H9 (cell line): ENCODE measurements at regions not wholly inside any gene's neighbourhood (a gene's known extent, or its start where the extent isn't known, plus 50 kb on each side); places are given as distances from the start of the nearest gene placed in this dataset.

ENCODE experiments used
- DNase-seq: peaks from one replicate; pipeline ENCODE4 v3.0.0-alpha.2; 2017
- H2AFZ ChIP-seq: one replicate; pipeline ENCODE4 v1.6.1; 2013; ENCODE audit warnings: mild to moderate bottlenecking, low read length, control low read depth, moderate library complexity
- H2AK5ac ChIP-seq: 2 replicates; pipeline ENCODE4 v1.6.1; 2013; ENCODE audit warnings: low read length, control low read depth, mixed read lengths; ENCODE audit not compliant: insufficient read length
- H2BK120ac ChIP-seq: one replicate; pipeline ENCODE4 v1.6.1; 2013; ENCODE audit warnings: low read depth, mild to moderate bottlenecking, low read length, control low read depth, inconsistent platforms; ENCODE audit not compliant: poor library complexity, severe bottlenecking
- H2BK12ac ChIP-seq: 2 replicates; pipeline ENCODE4 v1.6.1; 2013; ENCODE audit warnings: low read length, control low read depth, mixed read lengths, low read depth; ENCODE audit not compliant: insufficient read length
- H2BK15ac ChIP-seq: 2 replicates; pipeline ENCODE4 v1.6.1; 2013; ENCODE audit warnings: low read depth, low read length, control low read depth
- H2BK20ac ChIP-seq: one replicate; pipeline ENCODE4 v1.6.1; 2013; ENCODE audit warnings: low read depth, mild to moderate bottlenecking, low read length, control low read depth, inconsistent platforms; ENCODE audit not compliant: poor library complexity, severe bottlenecking
- H2BK5ac ChIP-seq: 2 replicates; pipeline ENCODE4 v1.6.1; 2013; ENCODE audit warnings: low read length, control low read depth, mixed read lengths; ENCODE audit not compliant: insufficient read length
- H3K14ac ChIP-seq: 2 replicates; pipeline ENCODE4 v1.6.1; 2013; ENCODE audit warnings: low read length, control low read depth; ENCODE audit not compliant: insufficient read depth
- H3K18ac ChIP-seq: 2 replicates; pipeline ENCODE4 v1.6.1; 2013; ENCODE audit warnings: low read depth, mild to moderate bottlenecking, mixed read lengths, low read length, control low read depth; ENCODE audit not compliant: insufficient read length
- H3K23ac ChIP-seq: 2 replicates; pipeline ENCODE4 v1.6.1; 2013; ENCODE audit warnings: low read length, control low read depth, mixed read lengths, low read depth; ENCODE audit not compliant: insufficient read length
- H3K23me2 ChIP-seq: 2 replicates; pipeline ENCODE4 v1.6.1; 2013; ENCODE audit warnings: low read depth, mild to moderate bottlenecking, mixed read lengths, low read length, control low read depth; ENCODE audit not compliant: insufficient read length, poor library complexity, severe bottlenecking
- H3K27ac ChIP-seq: 2 replicates; pipeline ENCODE4 v1.5.1; 2013; ENCODE audit warnings: low read length, control low read depth, mixed read lengths, low read depth; ENCODE audit not compliant: insufficient read length
- H3K27me3 ChIP-seq: 2 replicates; pipeline ENCODE4 v1.6.1; 2013; ENCODE audit warnings: low read length, control low read depth, inconsistent platforms; ENCODE audit not compliant: insufficient read depth
- H3K4ac ChIP-seq: 2 replicates; pipeline ENCODE4 v1.6.1; 2013; ENCODE audit warnings: low read depth, mild to moderate bottlenecking, control low read depth, inconsistent platforms, low read length, moderate library complexity
- H3K4me1 ChIP-seq: 2 replicates; pipeline ENCODE4 v1.6.1; 2013; ENCODE audit warnings: low read length, control low read depth, inconsistent platforms; ENCODE audit not compliant: insufficient read depth
- H3K4me2 ChIP-seq: 2 replicates; pipeline ENCODE4 v1.6.1; 2013; ENCODE audit warnings: low read length, control low read depth, mixed read lengths; ENCODE audit not compliant: insufficient read length, insufficient read depth
- H3K56ac ChIP-seq: 2 replicates; pipeline ENCODE4 v1.6.1; 2013; ENCODE audit warnings: low read depth, mild to moderate bottlenecking, mixed read lengths, low read length, control low read depth; ENCODE audit not compliant: insufficient read length
- H3K79me1 ChIP-seq: 2 replicates; pipeline ENCODE4 v1.6.1; 2013; ENCODE audit warnings: low read depth, mild to moderate bottlenecking, moderate library complexity, low read length, control low read depth, inconsistent platforms; ENCODE audit not compliant: insufficient read depth, poor library complexity, severe bottlenecking
- H3K79me2 ChIP-seq: 2 replicates; pipeline ENCODE4 v1.6.1; 2013; ENCODE audit warnings: low read length, control low read depth, inconsistent platforms; ENCODE audit not compliant: insufficient read depth
- H3K9ac ChIP-seq: 2 replicates; pipeline ENCODE4 v1.6.1; 2013; ENCODE audit warnings: low read length, control low read depth, mixed read lengths; ENCODE audit not compliant: insufficient read length; ENCODE audit errors: extremely low read depth
- H3K9me3 ChIP-seq: one replicate; pipeline ENCODE4 v1.6.1; 2013; ENCODE audit warnings: low read depth, low read length, inconsistent platforms; ENCODE audit not compliant: control insufficient read depth
- H3T11ph ChIP-seq: one replicate; pipeline ENCODE4 v1.6.1; 2013; ENCODE audit warnings: mild to moderate bottlenecking, low read length, control low read depth, inconsistent platforms
- H4K20me1 ChIP-seq: one replicate; pipeline ENCODE4 v1.6.1; 2013; ENCODE audit not compliant: control insufficient read depth, insufficient read length, insufficient read depth
- H4K5ac ChIP-seq: 2 replicates; pipeline ENCODE4 v1.6.1; 2013; ENCODE audit warnings: low read depth, mild to moderate bottlenecking, mixed read lengths, low read length, control low read depth; ENCODE audit not compliant: insufficient read length
- H4K8ac ChIP-seq: replicated peaks from 2 replicates; pipeline ENCODE4 v1.6.1; 2013; ENCODE audit warnings: low read length, control low read depth, mixed read lengths, low read depth; ENCODE audit not compliant: insufficient read length
- H4K91ac ChIP-seq: 2 replicates; pipeline ENCODE4 v1.6.1; 2013; ENCODE audit warnings: low read depth, mild to moderate bottlenecking, moderate library complexity, mixed read lengths, low read length, control low read depth; ENCODE audit not compliant: insufficient read length
- H3K27ac Mint-ChIP-seq, 3 experiments: 2 replicates in 2 of 3; 3 replicates in 1 of 3; pipeline ENCODE4 v1.8.0; 2020 to 2021; ENCODE audit warnings: mixed read lengths in 3 of 3, mild to moderate bottlenecking in 1 of 3, moderate library complexity in 1 of 3
- H3K27me3 Mint-ChIP-seq: 2 replicates; pipeline ENCODE4 v1.8.0; 2021; ENCODE audit warnings: low read depth, mild to moderate bottlenecking, moderate library complexity, mixed read lengths
- H3K36me3 Mint-ChIP-seq, 3 experiments: 2 replicates in 2 of 3; 3 replicates in 1 of 3; pipeline ENCODE4 v1.8.0; 2020 to 2021; ENCODE audit warnings: low read depth in 3 of 3, mixed read lengths in 3 of 3; ENCODE audit not compliant: insufficient read depth in 1 of 3
- H3K4me1 Mint-ChIP-seq, 2 experiments: 2 replicates each; pipeline ENCODE4 v1.8.0; 2020; ENCODE audit warnings: mixed read lengths in 2 of 2
- H3K4me3 Mint-ChIP-seq, 2 experiments: 2 replicates in 1 of 2; 3 replicates in 1 of 2; pipeline ENCODE4 v1.8.0; 2020 to 2021; ENCODE audit warnings: mild to moderate bottlenecking in 2 of 2, mixed read lengths in 2 of 2, moderate library complexity in 1 of 2
- H3K9me3 Mint-ChIP-seq, 2 experiments: 2 replicates in 1 of 2; 3 replicates in 1 of 2; pipeline ENCODE4 v1.8.0; 2020; ENCODE audit warnings: mild to moderate bottlenecking in 2 of 2, mixed read lengths in 2 of 2, moderate library complexity in 1 of 2
- CTCF ChIP-seq: fragments of 200-600 bp; sonication (generic); conservative IDR thresholded peaks from 3 replicates; pipeline ENCODE4 v1.8.0; 2021; ENCODE audit warnings: antibody characterized with exemption, mild to moderate bottlenecking
- WGBS: extraction: QIAGEN DNeasy Blood & Tissue Kit; methylation state at CpG from one replicate; pipeline ENCODE4 v1.1.7; 2013; ENCODE audit warnings: missing lambda C conversion rate, low lambda C conversion rate, mixed read lengths; ENCODE audit not compliant: insufficient read length; ENCODE audit errors: extremely low coverage; 5-methylcytosine and 5-hydroxymethylcytosine counted together

- no peak overlapping the region for H3K27ac Mint-ChIP-seq
These were observed 225.9 kb upstream of the PITX2 start for GRCh38 chr4:110848787-110849186.

More at GRCh38 chr4:110848787-110849186, 225.9 kb upstream of the PITX2 start:
- H3K36me3 Mint-ChIP-seq = no peaks in the 10 kb centered on the region
- Histone ChIP-seq H3K14ac (no peak overlapping the region), H3K23me2 (no peaks in the 10 kb centered on the region), H3K9me3 (no peaks in the 10 kb centered on the region), H2BK15ac (no peak overlapping the region), H3K23ac (no peak overlapping the region), H3K27me3 (no peaks in the 10 kb centered on the region), H4K20me1 (no peaks in the 10 kb centered on the region), H2AK5ac (no peak overlapping the region), H3K56ac (no peak overlapping the region), H2BK12ac (no peak overlapping the region), H2BK120ac (no peak overlapping the region), H3K4me2 (no peak overlapping the region), H4K8ac (no peak overlapping the region), H3K79me2 (no peaks in the 10 kb centered on the region), H3K18ac (no peak overlapping the region), H2AFZ (no peak overlapping the region), H3K4ac (no peak overlapping the region), H4K91ac (no peak overlapping the region), H3K79me1 (no peaks in the 10 kb centered on the region), H2BK20ac (no peak overlapping the region), H2BK5ac (no peak overlapping the region), H3K4me1 (no peaks in the 10 kb centered on the region), H3K27ac (no peak overlapping the region), H4K5ac (no peak overlapping the region), H3T11ph (no peak overlapping the region), H3K9ac (no peak overlapping the region)
- H3K27me3 Mint-ChIP-seq = peaks cover 10% of the 10 kb centered on the region
- peaks cover 0 to 3% of the 10 kb centered on the region in 2 experiments; a peak in 1 of 4 replicates for H3K4me1 Mint-ChIP-seq
- TF ChIP-seq CTCF = no peak
- WGBS = no CpG with 5 or more reads among the region's 1 CpG
- no peak for DNase-seq
- H3K9me3 Mint-ChIP-seq = no peaks in the 10 kb centered on the region
- no peak overlapping the region for H3K4me3 Mint-ChIP-seq
